Activated CD4-positive, alpha-beta T cell treated with anti-CD3 and anti-CD28 coated beads for 24 hours (primary cell): ENCODE measurements at regions not wholly inside any gene's neighbourhood (a gene's known extent, or its start where the extent isn't known, plus 50 kb on each side); places are given as distances from the start of the nearest gene placed in this dataset.
"Not testable (repeated sequence)": the region's sequence is repeated elsewhere in the genome, so short reads cannot be mapped to it uniquely, and the experiment has no call there.

Experiments
- DNase-seq, 2 donors: peaks; one replicate each; pipeline ENCODE4 v3.0.0-alpha.2; 2020; ENCODE audit warnings: low read depth in 2 of 2

- DNase-seq, result no peak
Observed at GRCh38 chr10:118467200-118467599, 125.1 kb upstream of the FAM204A start.

DNA sequence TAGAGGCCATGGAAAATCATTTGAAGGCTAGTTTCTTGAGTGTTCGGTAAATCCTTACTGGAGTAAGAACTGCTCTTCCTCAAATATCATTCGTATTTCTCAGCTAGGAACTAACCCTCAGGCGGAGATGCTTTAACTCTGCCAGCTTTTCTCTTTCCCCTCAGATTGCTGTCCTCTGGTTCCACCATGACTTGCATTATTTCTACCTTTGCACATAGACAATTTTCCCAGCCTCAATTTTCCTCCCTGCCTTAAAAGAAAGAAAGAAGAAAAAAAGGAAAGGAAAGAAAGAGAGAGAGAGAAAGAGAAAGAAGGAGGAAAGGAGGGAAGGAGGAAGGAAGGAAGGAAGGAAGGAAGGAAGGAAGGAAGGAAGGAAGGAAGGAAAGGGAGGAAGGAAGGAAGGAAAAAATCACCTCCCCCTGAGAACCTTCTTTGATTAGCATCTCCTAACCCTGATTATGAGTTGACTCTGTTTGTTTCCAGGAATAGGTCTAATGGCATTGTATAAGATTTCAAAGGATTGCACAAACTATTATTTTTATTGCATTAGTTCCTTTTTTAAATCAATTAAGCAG, 123.3 kb upstream of the FAM204A start:
- DNase-seq, result no peak

DNA sequence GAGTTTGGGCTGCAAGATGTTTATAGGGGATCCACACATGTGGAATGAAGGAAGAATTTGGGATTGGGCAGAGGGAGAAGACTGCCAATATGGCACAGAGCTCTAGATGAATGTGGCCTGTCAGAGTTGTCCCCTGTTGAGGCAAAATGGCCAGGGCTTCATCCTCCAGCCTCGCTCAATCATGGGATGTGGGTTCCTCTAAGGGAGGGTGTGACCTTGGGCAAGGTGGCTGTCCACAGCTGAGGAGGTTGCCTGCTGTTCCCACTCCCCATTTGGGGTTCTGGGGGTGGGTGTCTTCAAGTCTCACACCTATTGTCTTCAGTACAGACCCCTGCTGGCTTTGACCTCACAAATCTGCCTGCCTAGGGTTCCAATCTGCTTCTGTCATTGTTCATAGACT, 121.6 kb upstream of the FAM204A start:
- no peak for DNase-seq

- DNase-seq, result no peak
Observed at GRCh38 chr10:118462401-118462800, 120.3 kb upstream of the FAM204A start.

DNA sequence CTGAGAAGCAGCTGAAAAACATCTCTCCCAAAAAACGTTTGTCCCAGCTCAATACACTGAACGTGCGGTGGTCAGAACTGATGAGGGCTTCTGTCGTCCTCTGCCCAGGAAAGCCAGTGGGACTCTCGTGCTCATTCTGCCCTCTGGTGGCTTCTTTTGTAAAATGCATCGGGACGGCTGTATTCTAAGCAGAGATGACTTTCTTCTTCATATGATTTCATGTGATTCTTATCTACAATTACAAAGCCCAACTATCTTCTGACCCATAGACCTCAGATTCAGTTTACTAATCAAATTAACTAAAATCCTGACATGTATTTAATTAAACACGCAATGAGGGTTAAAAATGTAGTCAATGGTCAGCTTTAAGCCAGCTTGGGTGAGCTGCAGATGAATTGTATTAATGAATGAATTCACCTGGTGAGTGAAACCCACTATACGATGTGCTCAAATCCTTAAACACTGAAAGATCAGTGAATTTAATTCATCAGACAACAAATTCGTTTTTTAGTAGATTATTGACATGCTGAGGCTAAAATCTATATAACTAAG, 117.6 kb upstream of the FAM204A start:
- DNase-seq, result peak; percentile 30 to 36

DNA sequence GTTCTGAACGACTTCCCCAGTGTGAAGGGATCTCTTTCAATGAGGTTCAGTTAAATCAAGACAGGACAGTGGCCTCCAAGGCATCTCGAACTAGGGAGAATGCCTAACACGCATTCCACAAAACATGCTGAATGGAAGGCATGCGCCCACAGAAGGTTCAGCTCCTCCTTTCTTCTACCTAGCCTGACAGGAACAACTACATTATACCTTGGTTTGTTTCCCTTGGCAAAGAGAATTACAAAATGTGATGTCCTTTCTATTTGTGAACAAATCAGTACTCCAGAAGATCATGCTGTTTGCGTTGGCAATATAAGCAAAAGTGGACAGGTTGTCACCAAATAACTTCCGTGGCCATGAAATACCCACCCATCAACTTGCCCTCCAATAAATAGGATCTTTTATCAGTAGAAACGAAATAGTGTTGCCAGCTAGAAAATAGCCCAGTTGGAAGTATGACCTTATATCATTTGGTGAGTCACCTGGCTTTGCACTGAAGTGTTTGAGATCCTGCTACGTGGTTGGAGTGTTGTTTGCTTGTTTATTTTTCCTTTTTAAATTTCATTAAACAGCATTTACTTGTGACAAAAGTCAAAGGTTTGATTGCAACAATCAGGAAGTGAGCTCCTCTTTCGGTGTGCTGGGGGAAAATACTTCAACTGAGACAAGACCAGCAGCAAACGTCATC, 117.0 kb upstream of the FAM204A start:
- no peak for DNase-seq

DNA sequence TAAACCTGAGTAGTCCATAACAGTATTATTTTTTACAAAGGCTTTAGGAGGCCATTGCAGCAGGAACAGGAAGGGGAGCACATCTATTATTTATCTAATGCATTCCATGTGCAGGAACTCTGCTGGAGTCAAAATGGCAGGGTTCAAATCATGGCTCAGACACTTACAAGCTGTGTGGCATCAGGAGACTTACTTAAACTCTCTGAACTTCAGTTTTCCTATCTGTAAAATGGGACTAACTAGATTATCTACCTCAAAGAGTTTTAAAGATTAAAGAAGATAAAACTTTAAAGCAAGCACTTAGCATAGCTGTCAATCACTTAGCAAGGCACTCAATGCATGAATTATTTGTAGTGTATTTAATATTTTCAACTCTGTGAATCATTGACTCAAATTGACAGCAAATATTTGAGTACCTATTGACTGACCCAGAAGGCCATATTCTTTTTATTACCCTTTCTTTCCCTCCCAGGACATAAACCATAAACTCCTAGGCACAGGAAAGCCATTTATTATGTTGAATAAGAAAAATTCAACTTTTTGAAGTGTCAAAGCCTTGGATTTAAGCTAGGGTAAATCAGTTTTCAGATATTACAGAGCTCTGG, 115.8 kb upstream of the FAM204A start:
- DNase-seq, result no peak

- DNase-seq, result no peak
Observed at GRCh38 chr10:118455181-118455695, 113.1 kb upstream of the FAM204A start.

DNA sequence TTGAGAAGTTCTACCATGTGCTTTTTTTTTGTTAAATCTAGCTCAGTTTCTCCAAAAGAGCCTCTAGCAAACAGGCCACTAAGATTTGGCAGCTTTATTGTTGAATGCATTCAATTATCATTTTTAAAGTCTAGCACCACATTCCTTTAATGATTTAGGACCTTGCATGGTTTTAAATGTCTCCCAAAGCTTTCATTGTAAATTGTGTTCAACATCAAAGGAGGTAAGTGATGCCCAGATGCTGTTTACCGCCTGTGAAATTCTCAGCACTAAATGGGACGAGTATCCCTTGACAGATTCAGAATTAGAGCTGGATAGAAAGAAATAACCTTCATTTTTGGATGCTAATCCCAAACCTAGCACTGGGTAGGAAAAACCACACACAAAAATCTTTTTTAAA, 112.1 kb upstream of the FAM204A start:
- DNase-seq, result no peak

DNA sequence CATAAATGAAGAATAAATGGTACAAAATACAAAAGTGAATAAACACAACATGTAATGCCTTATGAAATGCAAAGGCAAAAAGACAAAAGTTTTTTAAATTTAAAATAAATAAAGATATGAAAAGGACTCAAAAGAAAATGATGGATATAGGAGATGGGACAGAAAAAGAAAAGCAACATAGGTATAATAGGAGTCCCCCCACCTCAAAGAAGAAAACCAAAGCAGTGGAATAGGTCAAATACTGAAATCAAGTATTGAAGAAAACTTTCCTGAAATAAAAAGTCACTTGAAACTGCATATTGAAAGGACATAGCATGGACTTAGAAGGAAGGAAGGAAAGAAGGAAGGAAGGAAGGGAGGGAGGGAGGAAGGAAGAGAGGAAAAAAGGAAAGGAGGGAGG, 110.0 kb upstream of the FAM204A start:
- DNase-seq, result no peak

DNA sequence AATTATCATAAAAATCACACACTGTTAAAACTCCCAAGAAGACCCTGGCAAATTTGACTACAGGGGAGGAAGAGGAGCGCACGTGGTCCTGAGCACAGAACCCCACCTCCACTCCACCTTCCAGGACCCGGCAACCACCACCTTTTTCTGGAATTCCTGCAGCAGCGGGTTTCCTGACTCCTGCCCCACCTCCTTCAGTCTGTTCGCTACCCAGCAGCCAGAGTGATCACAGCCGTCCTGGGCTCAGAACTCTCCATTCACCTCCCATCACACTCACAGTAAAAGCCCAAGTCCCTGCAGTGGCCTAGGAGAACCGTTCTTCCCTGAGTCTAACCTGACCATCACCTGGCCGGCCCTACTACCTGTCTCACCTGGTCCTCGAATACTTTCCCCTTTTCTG, 107.4 kb upstream of the FAM204A start:
- DNase-seq, result no peak

- no peak for DNase-seq
Observed at GRCh38 chr10:118448744-118449143, 106.6 kb upstream of the FAM204A start.

DNA sequence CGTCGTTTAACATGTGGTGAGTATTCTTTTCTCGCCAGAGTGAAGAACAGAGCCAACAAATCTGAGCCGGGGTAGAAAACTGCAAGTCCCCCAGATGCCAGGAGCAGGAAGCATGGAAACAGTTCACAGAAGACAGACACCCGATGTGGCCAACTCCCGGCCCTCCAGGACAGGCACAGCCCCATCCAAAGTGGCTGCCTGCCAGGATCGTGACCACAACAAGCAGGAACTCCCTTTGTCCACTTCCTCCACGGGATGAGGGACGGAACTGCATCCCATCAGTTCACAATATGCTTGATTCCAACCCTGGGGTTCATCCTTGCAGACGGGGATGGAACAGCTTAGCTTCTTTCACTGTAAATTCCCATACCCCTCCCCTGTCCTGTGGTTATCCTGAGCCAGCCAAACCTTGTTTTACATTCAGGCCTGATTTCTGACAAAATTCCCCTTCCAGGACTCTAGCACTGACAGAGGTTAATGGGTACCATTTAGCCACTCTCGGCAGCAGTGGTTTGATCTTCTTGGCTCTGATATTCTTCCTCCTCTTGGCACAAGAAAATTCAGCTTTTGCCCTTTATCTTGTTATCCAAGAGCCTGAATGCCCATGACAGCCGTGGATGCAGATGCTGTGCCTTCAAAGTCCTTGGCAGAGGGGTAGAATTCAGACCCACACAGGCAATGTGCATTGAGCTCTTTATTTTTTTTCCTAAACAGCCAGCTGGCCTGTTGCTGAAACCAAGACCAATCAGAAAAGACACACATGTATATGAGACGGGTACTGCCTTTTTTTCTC, 105.5 kb upstream of the FAM204A start:
- no peak for DNase-seq

DNA sequence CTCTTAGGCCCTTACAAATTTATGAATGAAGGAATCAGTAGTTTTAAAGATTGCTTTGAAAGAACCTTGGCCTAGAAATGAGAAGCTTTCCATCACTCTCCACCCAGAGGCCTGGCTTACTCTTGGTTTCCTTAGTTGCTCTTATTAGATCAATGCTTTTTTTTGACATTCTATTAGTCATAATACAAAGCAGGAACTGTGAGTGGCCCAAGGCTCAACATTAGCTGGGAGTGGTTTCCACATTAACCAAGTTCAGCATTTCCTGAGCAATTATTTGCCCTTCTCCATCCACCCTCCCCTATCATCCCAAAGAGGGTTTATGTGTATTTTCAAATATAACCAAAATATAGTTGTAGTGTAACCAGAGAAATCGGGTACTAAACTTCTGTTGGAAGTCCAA, 103.4 kb upstream of the FAM204A start:
- DNase-seq, result no peak

GRCh38 chr10:118444069-118444468, 101.9 kb upstream of the FAM204A start:
- no peak for DNase-seq

DNA sequence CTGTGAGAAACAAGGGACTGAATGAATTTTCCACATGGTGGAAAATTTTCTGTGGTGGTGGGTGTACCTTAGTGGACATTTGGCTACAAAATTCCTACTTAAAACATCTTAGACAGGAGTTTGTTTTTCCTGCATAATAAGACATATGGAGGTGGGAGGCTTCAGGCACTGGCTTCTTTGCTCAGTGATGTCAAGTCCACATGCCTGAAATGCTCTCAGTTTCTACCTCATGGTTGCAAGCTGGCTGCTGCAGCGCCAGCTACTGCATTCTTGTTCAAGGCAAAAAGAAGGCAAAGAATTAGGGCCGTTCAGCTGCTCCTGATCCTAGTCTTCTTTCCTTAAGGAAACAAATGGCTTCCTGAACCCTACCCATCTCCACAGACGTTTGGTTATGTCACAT, 99.9 kb upstream of the FAM204A start:
- no peak for DNase-seq

- no peak for DNase-seq
Observed at GRCh38 chr10:118439824-118440223, 97.7 kb upstream of the FAM204A start.

GRCh38 chr10:118436742-118437141, 94.6 kb upstream of the FAM204A start:
- DNase-seq, result no peak

- no peak for DNase-seq
Observed at GRCh38 chr10:118430190-118430589, 88.1 kb upstream of the FAM204A start.

DNA sequence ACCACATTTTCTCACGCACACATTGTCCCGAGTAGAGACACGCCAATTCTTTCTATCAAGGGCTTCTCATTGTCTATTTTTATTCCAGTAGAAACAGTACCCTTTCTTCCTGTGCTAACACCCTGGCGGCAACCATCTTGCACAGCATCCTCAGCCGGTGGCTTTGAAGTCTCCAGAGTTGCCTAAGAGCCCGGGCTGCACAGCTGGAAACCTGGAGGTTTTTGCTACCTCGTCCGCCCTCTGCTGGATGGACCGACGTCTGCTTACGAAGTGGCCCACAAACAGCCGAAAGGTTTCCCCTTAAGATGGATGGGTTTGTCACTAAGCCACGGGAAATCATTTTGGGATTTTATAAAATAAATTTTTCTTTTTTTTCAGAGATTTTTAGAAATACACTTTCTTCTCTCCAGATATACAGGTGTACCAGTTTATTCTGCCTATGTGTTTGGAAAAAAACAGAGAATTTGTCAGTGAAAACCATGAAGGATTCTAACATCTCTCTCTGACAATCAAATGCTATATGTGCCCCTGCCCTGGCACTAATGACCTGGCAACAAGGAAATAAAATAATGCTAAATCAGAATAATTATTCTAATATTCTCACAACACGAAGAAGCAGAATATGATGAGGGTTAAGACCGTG, 81.8 kb upstream of the FAM204A start:
- DNase-seq, result peak; percentile 38 to 61

GRCh38 chr10:118422241-118422640, 80.1 kb upstream of the FAM204A start:
- DNase-seq, result no peak

DNA sequence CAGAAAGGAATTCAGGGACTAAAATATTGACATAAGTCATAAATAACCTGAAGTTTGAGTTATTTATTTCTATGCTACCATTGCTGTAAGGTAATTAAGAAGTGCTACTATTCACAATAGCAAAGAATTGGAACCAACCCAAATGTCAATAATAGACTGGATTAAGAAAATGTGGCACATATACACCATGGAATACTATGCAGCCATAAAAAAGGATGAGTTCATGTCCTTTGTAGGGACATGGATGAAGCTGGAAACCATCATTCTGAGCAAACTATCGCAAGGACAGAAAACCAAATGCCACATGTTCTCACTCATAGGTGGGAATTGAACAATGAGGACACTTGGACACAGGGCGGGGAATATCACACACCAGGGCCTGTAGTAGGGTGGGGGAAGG, 77.9 kb upstream of the FAM204A start:
- DNase-seq, result not testable (repeated sequence)
